ENCODE measurements at regions not wholly inside any gene's neighbourhood (a gene's known extent, or its start where the extent isn't known, plus 50 kb on each side); places are given as distances from the start of the nearest gene placed in this dataset.
"Not testable (repeated sequence)": the region's sequence is repeated elsewhere in the genome, so short reads cannot be mapped to it uniquely, and the experiment has no call there.

- no peaks in the 10 kb centered on the region for H3K9me3 ChIP-seq
- in situ Hi-C loops (cut with MboI; ENCODE audit: low pct_ligation_motif_present in 1 of 4, low pct_unique_long_range_greater_than_20kb in 1 of 4, low sequenced_read_pairs in 3 of 4) (no loop called here), intact Hi-C loops (cut with DNase I; ENCODE audit: low total_unique reads) (no loop called here)
- TF ChIP-seq POLR2A (IDR thresholded peaks at IDR 0.05) (no peak), POLR2AphosphoS5 (IDR thresholded peaks at IDR 0.05) (no peak), EP300 (IDR thresholded peaks at IDR 0.05; ENCODE audit: low read depth) (no peak), CTCF (IDR thresholded peaks at IDR 0.05) (no peak)
- no peak overlapping the region for H3K27ac ChIP-seq
- H3K4me3 ChIP-seq, result no peak overlapping the region
- H3K4me1 ChIP-seq, result no peaks in the 10 kb centered on the region
- 77 to 90% methylated on average over 1 of the region's 1 CpG for WGBS, 2 donors (ENCODE audit: low coverage in 1 of 2)
- H3K27me3 ChIP-seq, result no peaks in the 10 kb centered on the region
- no peak for DNase-seq
- no peaks in the 10 kb centered on the region for H3K36me3 ChIP-seq
Measured at GRCh38 chr6:20014508-20014907, 177.3 kb downstream of the ID4 start.

GRCh38 chr6:20020526-20020925 is 183.4 kb downstream of the ID4 start:
- Histone ChIP-seq H3K36me3 (no peaks in the 10 kb centered on the region), H3K9me3 (no peaks in the 10 kb centered on the region), H3K4me3 (no peak overlapping the region), H3K27me3 (no peaks in the 10 kb centered on the region), H3K27ac (no peak overlapping the region), H3K4me1 (no peaks in the 10 kb centered on the region)
- intact Hi-C loops (cut with DNase I; ENCODE audit: low total_unique reads) (no loop called here), in situ Hi-C loops (cut with MboI; ENCODE audit: low pct_ligation_motif_present in 1 of 4, low pct_unique_long_range_greater_than_20kb in 1 of 4, low sequenced_read_pairs in 3 of 4) (no loop called here)
- WGBS, 2 donors (ENCODE audit: low coverage in 1 of 2), result 71 to 100% methylated on average over 1 of the region's 1 CpG
- no peak for DNase-seq
- TF ChIP-seq POLR2A (IDR thresholded peaks at IDR 0.05) (no peak), CTCF (IDR thresholded peaks at IDR 0.05) (no peak), POLR2AphosphoS5 (IDR thresholded peaks at IDR 0.05) (no peak), EP300 (IDR thresholded peaks at IDR 0.05; ENCODE audit: low read depth) (no peak)

GRCh38 chr6:20021795-20022194 is 184.6 kb downstream of the ID4 start:
- no peak overlapping the region for H3K4me3 ChIP-seq
- TF ChIP-seq POLR2AphosphoS5 (IDR thresholded peaks at IDR 0.05), result no peak
- no peak for TF ChIP-seq CTCF (IDR thresholded peaks at IDR 0.05)
- no peak for TF ChIP-seq POLR2A (IDR thresholded peaks at IDR 0.05)
- TF ChIP-seq EP300 (IDR thresholded peaks at IDR 0.05; ENCODE audit: low read depth), result no peak
- in situ Hi-C loops (cut with MboI; ENCODE audit: low pct_ligation_motif_present in 1 of 4, low pct_unique_long_range_greater_than_20kb in 1 of 4, low sequenced_read_pairs in 3 of 4) (no loop called here), intact Hi-C loops (cut with DNase I; ENCODE audit: low total_unique reads) (no loop called here)
- H3K36me3 ChIP-seq, result no peaks in the 10 kb centered on the region
- no peaks in the 10 kb centered on the region for H3K9me3 ChIP-seq
- H3K27ac ChIP-seq, result no peak overlapping the region
- DNase-seq, result no peak
- H3K4me1 ChIP-seq, result no peaks in the 10 kb centered on the region
- no peaks in the 10 kb centered on the region for H3K27me3 ChIP-seq

GRCh38 chr6:20023549-20024315 is 186.6 kb downstream of the ID4 start:
- intact Hi-C loops (cut with DNase I; ENCODE audit: low total_unique reads); H3K9me3 ChIP-seq; H3K4me1 ChIP-seq; H3K27ac ChIP-seq; H3K27me3 ChIP-seq; DNase-seq; in situ Hi-C loops (cut with MboI; ENCODE audit: low pct_ligation_motif_present in 1 of 4, low pct_unique_long_range_greater_than_20kb in 1 of 4, low sequenced_read_pairs in 3 of 4); H3K36me3 ChIP-seq: not testable (repeated sequence)
- WGBS, 2 donors (ENCODE audit: low coverage in 1 of 2), result 74 to 92% methylated on average over 19 to 27 of the region's 28 CpGs
- H3K4me3 ChIP-seq, result peak overlapping the region in 1 of 4 donors; percentile 3

GRCh38 chr6:20024316-20024673 is 187.1 kb downstream of the ID4 start:
- no peak for DNase-seq
- Histone ChIP-seq H3K4me3 (peak overlapping the region in 1 of 4 donors; percentile 3), H3K9me3 (no peaks in the 10 kb centered on the region), H3K27ac (no peak overlapping the region), H3K36me3 (no peaks in the 10 kb centered on the region), H3K27me3 (no peaks in the 10 kb centered on the region), H3K4me1 (no peaks in the 10 kb centered on the region)
- 62% methylated on average over 6 of the region's 6 CpGs; no CpG with 5 or more reads in 1 of the 2 donors for WGBS, 2 donors (ENCODE audit: low coverage in 1 of 2)
- TF ChIP-seq CTCF (IDR thresholded peaks at IDR 0.05) (no peak), POLR2A (IDR thresholded peaks at IDR 0.05) (no peak), EP300 (IDR thresholded peaks at IDR 0.05; ENCODE audit: low read depth) (no peak), POLR2AphosphoS5 (IDR thresholded peaks at IDR 0.05) (no peak)
- intact Hi-C loops (cut with DNase I; ENCODE audit: low total_unique reads) (no loop called here), in situ Hi-C loops (cut with MboI; ENCODE audit: low pct_ligation_motif_present in 1 of 4, low pct_unique_long_range_greater_than_20kb in 1 of 4, low sequenced_read_pairs in 3 of 4) (no loop called here)
